Stimulated activated CD4-positive, alpha-beta T cell treated with anti-CD3 and anti-CD28 coated beads, Interleukin-1b, Interleukin-23, amount 100 ng/mL, for 48 hours (primary cell): ENCODE measurements at regions not wholly inside any gene's neighbourhood (a gene's known extent, or its start where the extent isn't known, plus 50 kb on each side); places are given as distances from the start of the nearest gene placed in this dataset.
"Not testable (repeated sequence)": the region's sequence is repeated elsewhere in the genome, so short reads cannot be mapped to it uniquely, and the experiment has no call there.

Source experiments
- DNase-seq: peaks from one replicate; pipeline ENCODE4 v3.0.0-alpha.2; 2020

DNA sequence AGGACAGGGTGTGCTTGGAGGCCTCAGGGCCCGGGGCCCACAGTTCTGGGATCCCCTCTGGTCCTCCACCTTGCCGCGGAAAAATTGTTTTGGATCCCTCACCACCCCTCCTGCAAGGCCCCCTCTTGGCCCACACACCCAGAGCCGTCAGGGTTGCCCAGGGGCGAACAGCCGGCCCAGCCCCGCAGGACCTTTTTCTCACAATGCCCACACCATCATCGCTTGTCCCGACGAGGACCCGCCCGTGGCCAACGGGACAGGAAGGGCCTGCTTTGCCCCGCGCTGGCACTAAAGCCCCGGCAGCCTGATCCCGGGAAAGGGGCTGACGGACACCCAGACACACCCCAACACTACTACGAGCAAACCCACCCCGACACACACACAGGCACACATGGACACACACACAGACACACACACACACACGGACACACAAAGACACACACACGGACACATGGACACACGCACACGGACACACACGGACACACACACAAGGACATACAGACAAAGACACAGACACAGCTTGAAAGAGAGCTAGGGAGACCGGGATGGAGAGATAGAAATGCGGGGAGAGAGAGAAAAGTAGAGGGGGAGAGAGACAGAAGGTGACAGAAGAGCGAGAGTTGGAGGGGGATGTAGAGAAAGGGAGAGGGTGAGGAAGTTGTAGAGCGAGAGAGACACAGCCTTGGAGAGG, 1493.5 kb upstream of the DEFB115 start:
- no peak for DNase-seq

DNA sequence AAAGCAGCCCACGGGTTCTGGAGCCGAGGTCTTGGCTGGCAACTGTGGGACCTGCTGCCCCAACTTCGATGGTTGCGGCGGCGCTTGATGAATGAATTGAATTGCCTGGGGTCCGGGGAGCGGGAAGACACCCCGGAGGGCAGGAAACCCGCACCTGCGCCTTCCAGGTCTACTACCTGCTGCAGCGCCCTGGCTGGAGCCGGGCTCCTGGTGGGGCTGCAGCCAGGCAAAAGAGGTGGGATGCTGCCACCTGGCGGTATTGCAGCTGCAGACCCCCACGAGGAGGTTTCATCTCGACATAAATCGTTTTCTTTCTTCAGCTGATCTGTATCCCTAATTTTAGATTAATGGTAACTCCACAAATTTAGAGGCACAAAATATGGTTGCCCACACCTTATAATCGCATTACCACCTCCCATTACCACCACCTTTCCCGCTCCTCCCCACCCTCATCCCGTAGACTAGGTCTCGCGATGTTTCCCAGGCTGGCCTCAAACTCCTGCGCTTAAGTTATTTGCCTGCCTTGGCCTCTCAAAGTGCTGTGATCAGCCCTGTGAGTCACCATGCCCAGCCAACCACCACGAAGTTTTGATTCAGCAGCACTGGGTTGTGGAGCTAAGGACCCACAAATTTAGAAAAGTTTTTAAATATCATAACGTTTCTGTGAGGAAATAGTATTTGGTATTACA, 1492.4 kb upstream of the DEFB115 start:
- DNase-seq = peak; percentile 47

DNA sequence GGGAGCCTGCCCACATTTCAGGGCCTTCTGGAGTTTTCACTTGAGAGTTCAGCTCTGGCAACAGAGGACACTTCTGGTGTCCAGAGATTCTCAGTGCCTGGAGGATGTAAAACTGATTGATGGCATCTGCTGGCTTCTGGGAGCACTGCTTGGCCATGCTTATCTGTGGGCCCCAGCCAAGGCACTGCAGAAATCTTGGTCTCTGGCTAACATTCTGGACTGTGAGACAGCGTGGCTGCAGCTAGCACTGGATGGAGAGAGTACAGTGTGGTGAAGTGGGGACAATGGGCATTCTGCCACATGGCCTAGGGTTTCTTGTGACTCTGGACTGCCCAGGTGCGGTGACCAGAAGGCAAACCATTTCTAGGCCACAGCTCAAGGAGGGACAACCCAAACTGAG, 1479.4 kb upstream of the DEFB115 start:
- not testable (repeated sequence) for DNase-seq

DNA sequence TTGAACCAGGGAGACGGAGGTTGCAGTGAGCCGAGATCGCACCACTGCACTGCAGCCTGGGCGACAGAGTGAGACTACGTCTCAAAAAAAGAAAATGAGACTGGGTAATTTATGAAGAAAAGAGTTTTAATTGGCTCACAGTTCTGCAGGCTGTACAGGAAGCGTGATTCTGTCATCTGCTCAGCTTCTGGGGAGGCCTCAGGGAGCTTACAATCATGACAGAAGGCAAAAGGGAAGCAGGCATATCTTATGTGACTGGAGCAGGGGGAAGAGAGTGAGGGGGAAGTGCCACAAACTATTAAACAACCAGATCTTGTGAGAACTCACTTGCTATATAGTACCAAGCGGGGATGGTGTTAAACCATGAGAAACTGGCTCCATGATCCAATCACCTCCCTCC, 1476.2 kb upstream of the DEFB115 start:
- not testable (repeated sequence) for DNase-seq

DNA sequence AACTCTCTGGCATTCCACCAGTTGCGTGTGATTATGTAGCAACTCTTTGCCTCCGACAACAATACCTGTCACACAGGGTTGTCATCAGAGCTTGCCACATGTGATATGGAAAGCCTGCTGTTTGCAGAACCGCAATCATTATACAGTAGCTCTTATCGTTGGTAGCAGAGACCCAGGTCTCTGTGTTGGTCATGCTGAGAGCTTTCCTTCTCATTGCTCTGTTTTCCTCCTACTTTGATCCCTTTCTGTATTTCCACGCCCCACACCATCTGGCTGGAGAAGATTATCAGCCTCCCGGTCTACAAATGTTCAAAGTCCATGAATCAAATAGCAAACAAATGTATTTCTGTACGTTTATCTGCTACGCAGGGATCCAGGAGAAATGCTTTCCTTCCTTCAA, 1475.6 kb upstream of the DEFB115 start:
- not testable (repeated sequence) for DNase-seq

DNA sequence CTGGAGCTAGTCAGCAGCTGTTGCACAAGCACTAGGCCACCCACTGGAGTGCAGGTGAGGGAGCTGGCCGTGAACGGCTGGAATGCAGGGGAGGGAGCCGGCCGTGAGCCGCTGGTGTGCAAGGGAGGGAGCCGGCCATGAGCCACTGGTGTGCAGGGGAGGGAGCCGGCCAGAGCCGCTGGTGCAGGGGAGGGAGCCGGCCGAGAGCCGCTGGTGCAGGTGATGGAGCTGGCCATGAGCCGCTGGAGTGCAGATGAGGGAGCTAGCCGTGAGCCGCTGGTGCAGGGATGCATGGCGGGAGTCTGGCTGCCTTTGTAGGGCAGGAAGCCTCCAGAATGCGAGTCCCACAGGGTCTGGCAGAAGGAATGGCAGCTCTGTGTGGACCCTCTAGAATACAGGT, 1470.0 kb upstream of the DEFB115 start:
- DNase-seq = not testable (repeated sequence)

DNA sequence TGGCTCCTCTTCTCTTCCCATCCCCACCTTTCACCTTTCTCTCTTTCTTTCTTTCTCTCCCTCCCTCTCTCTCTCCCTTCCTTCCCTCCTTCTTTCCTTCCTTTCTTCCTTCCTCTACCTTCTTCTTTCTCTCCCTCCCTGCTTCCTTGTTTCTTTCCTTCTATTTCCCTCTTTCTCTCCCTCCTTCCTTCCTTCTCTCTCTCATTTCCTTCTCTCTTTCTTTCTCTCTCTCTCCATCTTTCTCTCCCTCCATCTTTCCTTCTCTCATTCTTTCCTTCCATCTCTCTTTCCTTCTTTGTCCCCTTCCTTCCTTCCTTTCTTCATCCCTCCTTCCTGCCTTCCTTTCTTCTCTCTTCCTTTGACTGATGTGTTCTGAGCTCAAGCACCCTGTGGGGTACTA, 1467.0 kb upstream of the DEFB115 start:
- no peak for DNase-seq

DNA sequence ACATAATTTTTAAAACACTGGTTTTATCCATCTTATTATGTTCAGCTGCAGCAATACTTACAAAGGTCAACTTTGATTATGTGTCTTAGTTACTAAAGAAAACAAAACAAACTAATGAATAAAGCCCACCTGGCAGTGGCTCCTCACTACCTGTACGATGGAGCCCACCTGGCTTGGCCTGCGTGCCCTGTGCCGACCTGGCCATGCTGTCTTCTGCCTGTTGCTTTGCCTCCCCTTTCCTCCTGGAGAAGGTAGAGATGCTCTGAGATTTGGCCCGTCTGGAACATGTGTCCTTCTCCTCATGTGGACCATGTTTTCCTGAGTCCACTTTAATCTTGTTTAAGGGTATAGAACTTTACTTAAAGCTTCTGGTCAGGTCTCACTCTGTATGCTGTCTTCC, 1426.0 kb upstream of the DEFB115 start:
- not testable (repeated sequence) for DNase-seq

DNA sequence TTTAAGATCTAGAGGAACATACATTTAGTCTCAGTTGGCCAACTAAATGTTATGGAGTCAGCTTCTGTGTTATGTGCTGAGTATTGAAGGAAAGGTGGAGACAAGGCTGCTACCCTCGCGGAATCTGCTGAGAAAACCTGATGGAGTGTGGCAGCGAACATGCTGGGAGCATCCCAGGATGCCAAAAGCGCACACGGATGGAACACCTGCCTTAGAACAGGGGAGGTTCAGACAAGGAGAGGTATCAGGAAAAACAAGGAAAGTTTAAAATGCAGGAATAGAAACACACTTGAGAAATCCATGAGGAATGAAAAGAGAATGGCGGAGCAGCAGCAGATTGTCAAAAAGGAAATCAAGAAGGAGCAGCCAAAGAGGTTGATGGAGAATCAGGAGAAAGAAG, 1389.5 kb upstream of the DEFB115 start:
- DNase-seq = not testable (repeated sequence)

DNA sequence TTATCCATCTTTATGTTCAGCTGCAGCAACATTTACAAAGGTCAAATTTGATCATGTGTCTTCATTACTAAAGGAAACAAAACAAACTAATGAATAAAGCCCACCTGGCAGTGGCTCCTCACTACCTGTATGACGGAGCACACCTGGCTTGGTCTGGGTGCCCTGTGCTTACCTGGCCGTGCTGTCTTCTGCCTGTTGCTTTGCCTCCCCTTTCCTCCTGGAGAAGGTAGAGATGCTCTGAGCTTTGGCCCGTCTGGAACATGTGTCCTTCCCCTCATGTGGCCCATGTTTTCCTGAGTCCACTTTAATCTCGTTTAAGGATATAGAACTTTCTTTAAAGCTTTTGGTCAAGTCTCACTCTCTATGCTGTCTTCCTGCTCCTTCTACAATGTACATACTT, 1388.8 kb upstream of the DEFB115 start:
- not testable (repeated sequence) for DNase-seq

DNA sequence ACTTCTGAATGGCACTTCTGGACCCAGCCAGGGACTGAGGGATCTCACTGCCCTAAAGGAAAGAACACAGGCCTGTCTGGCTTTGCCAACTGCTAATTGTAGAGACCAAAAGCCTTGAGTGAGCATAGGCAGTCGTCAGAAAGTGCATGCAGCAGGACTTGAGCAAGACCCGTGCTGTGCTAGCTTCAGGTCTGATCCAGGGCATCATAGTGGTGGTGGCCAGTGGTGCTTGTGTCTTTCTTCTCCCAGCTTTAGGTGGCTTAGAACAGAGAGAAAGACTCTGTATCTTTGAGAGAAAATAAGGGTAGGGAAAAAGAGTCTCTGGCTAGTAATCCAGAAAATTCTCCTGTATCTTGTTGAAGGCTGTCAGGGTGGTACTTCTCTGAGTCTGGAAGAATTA, 1385.6 kb upstream of the DEFB115 start:
- not testable (repeated sequence) for DNase-seq

DNA sequence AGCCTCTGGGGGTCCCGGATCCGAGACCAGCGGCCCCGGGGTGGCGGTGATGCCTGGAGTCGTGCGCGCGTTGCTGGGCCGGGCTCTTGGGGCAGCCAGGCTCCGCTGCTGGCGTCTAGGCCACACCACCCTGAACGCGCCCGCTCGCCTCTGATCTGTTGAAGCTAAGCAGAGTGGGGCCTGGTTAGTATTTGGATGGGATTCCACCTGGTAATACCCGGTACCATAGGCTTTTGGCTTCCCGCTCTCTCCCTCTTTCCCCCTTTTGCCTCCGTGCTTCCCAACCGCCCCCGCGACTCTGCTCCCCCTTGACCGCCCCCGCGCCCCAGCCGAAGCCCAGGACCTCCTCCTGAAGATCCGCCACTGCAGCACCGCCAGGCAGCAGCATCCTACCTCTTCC, 1383.5 kb upstream of the DEFB115 start:
- peak; percentile 33 for DNase-seq

DNA sequence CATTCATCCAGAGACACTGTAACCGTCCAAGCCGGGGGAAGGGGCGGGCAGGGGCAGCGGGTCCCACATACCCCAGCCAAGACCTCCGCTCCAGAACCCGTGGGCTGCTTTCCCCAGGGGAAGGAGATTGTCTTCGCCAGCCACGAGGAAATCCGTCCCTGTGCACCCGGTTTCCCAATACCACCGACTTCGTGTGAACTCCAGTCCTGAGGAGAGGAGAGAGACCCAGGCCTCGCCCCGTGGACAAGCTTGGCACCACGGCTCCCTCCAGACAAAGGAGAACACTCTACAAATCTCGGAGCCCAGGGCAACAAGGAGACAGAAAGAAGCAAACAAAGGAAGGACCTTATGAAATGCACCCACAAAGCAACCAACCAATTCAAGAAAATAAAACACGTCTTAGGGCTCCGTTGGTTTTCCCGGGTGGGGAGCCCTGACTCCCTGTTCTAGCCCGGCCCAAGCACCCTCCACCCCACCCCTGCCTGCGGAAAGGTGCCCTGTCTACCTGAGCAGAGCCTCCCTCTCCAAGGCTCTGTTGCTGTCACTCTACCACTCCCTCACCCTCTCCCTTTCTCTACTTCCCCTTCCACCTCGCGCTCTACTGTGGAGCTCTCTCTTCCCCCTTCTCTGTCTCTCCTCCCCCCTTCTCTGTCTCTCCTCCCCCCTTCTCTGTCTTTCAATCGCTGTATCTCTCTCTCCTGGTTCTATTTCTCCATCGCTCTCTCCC, 1382.8 kb upstream of the DEFB115 start:
- DNase-seq = no peak

DNA sequence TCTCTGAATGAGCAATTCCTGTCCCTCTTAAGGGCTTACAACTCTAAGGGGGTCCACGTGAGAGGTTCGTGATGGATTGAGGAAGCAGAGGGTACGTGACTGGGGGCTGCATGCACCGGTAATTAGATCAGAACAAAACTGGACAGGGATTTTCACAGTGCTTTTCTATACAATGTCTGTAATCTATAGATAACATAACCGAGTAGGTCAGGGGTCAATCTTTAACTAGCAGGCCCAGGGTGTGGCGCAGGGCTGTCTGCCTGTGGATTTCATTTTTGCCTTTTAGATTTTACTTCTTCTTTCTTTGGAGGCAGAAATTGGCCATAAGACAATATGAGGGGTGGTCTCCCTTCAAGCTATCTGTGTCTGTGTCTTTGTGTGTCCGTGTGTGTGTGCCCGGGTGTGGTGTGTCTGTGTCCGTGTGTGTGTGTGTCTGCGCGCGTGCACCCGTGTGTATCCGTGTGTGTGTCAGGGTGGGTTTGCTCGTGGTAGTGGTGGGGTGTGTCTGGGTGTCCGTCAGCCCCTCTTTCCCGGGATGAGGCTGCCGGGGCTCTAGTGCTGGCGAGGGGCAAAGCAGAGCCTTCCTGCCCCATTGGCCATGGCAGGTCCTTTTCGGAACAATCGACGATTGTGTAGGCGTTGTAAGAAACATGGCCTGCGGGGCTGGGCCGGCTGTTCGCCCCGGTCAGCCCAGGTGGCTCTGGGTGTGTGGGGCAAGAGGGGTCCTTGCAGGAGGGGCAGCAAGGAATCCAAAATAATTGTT, 1382.0 kb upstream of the DEFB115 start:
- DNase-seq = not testable (repeated sequence)

DNA sequence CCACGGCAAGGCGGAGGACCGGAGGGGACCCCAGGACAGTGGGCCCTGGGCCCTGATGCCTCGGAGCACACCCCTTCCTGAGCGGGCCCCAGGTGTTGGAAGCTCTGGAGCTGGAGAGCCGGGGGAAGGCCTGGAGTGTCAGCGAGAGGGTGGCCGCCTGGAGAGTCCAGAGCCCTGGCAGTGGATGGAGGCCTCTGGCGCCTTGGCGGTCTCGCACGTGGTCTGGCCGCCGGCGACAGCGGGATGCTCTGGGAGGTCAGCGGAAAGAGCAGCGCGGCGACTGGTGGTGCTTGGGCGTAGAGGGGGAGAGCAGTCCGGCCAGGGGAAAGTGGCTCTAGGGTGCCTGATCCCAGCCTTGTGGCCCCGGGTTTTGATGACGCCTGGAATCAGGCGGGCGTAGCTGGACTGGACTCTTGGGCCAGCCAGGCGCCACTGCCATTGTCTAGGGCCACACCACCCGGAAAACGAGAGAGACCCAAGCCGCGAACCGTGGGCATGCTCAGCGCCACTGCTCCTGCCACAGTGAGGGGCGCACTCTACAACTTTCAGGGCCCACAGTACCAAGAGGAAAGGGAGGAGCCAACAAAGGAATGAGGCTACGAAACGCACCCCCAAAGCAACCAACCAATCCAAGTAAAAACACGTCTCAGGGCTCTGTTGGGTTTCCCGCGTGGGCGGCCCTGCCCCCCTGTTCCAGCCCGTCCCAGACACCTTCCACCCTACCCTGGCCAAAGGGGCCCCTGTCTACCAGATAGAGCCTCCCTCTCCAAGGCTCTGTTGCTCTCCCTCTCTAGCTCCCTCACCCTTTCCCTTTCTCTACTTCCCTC, 1381.2 kb upstream of the DEFB115 start:
- not testable (repeated sequence) for DNase-seq

DNA sequence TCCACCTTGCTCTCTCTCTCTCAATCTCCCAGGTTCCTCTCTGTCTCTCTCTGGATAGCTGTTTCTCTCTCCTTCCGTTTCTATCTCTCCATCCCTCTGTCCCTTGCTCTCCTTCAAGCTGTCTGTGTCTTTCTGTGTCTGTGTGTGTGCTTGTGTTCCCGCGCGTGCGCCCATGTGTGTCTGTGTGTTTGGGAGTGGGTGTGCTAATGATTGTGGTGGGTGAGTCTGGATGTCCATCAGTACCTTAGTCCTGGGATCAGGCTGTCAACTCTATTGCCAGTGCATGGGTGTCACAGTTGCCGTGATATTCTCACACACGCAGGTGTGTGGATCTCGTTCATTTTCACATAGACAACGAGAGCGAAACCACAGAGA, 1380.6 kb upstream of the DEFB115 start:
- no peak for DNase-seq

DNA sequence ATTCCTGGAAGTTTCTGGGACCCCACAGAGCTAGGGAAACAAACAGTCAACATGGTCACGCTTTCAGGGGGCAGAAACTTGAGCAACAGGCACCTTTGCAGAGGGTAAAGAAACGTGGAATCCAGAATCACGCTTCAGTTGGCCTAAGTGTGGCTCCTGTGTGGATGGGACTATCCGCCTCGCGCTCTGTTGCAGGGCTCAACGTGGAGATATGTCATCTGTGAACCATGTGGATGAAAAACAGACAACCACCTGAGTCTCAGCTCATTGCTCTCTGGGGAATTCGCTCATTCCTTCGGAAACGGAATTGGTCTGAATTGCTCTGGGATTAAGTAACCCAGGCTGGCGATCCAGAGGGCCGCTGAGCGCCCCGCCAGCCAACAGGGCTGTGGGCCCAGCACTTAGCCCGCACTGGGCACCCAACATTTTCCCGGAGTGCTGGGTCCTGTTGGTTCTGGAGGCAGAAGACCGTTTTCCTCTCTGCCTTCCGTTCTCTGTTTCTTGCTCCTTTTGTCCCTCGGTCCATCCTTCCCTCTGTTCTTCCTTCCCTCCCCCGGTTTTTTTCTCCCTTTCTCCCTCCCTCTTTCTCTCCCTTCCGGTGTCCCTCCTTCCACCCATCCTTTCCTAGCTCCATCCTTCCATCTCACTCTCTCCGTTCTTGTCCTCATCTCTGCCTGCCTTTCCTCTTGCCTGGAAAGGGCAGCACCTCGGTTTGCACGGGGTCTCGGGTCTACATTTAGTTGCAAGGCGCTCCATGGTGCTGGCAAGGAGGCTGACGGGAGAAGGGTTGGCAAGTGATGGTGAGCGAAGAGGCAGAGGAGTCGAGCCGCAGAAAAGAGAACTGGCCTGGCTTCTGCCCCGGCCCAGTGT, 1379.8 kb upstream of the DEFB115 start:
- not testable (repeated sequence) for DNase-seq

DNA sequence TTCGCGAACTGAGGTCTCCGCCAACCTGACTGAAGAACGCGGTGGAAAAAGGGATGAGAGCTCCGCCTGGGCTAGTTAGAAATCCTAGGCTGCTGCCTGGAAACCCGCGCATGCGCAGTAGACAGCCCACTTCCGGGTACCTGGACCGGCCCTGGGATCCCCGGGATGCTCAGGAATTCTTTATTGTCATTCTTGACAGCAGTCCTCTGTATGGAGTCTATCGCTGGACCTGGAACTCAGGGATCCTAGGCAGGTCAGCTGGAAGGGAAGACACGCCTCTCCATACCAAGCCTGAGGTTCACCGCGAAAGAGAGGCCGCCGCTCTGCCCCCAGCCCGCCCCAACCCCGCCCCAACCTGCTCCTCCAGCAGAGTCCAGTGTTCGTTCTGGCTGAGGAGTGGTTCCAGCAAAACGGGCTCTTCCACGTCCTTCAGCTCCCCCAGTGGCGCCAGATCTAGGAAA, 1379.2 kb upstream of the DEFB115 start:
- DNase-seq = no peak

DNA sequence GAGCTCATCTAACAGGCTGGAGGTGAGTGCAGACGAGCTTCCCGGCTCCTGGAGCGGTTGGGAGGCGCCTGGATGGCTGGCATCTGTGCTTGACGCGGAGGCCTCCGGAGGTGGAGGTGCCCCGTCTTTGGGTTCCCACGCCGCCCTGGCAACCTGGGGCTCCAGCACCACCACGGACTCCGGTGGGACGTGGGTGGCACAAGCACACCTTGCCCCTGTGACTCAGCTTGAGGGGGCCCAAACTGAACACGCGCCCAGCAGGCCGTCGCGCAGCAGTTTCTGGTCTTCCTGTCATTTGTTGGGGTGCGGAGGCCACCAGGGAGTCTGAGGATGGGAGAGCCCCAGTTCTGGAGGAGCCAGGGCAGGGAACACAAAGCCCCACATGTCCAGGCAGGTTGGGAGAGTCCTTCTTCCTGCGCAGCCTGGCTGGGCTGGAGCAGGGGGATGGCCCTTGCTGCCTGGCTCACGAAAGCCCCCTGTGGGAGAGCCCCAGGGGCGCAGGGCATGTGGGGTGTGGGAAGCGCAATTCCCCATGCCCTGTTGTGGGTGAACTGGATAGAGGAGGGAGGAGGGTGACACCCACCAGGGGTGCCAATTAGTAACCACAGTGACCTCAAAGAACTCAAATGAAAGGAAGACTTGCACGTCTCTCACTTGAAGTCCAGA, 1378.6 kb upstream of the DEFB115 start:
- no peak for DNase-seq

DNA sequence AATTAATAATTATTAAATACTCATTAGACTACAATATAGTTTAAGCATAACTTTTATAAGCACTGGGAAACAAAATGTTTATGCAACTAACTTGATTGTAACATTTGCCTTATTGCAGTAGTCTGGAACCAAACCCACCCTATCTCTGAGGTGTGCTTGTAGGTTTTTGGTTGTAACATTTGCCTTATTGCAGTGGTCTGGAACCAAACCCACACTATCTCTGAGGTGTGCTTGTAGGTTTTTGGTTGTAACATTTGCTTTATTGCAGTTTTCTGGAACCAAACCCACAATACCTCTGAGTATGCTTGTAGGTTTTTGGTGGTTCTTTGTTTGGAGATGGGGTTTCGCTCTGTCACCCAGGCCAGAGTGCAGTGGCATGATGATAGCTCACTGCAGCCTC, 1376.4 kb upstream of the DEFB115 start:
- DNase-seq = not testable (repeated sequence)
